Pancreas (tissue), 10 donors: ENCODE measurements at regions not wholly inside any gene's neighbourhood (a gene's known extent, or its start where the extent isn't known, plus 50 kb on each side); places are given as distances from the start of the nearest gene placed in this dataset.

Experiments used
- ATAC-seq, 4 donors: fragments of 200-7000 bp; cut with Tn5 transposase; one replicate each; pipeline versions ENCODE4 v1.8.0 to v1.9.1; 2020; ENCODE audit warnings: mild to moderate bottlenecking in 4 of 4, moderate library complexity in 4 of 4
- DNase-seq, 6 donors: peaks; one replicate each; pipeline ENCODE4 v3.0.0-alpha.2; 2020
- FAIRE-seq: peaks from 2 replicates; lab custom pipeline; 2012; peaks lifted over from hg19 to GRCh38; lab: Jason Lieb, UNC
- H3K27ac ChIP-seq, 4 donors: fragments of 200-600 bp; sonication (generic); 1 replicate in 3 of 4; 2 replicates in 1 of 4; pipeline versions ENCODE4 v1.5.0 to v1.8.0; 2020
- H3K27me3 ChIP-seq, 4 donors: fragments of 200-600 bp; one replicate each; pipeline ENCODE4 v1.8.0; 2021
- H3K36me3 ChIP-seq, 3 donors: fragments of 200-600 bp; sonication (generic) in 1 of 3; one replicate each; pipeline versions ENCODE4 v1.5.0 to v1.8.0; 2020 to 2021
- H3K4me1 ChIP-seq, 3 donors: fragments of 200-600 bp; one replicate each; pipeline ENCODE4 v1.8.0; 2021
- H3K4me3 ChIP-seq, 4 donors: fragments of 200-600 bp; sonication (generic) in 2 of 4; one replicate each; pipeline versions ENCODE4 v1.5.0 to v1.8.0; 2020 to 2021
- H3K9me3 ChIP-seq, 4 donors: fragments of 200-600 bp; one replicate each; pipeline ENCODE4 v1.8.0; 2021
- CTCF ChIP-seq, 4 donors: fragments of 200-600 bp; sonication (generic) in 3 of 4; IDR thresholded peaks; one replicate each; pipeline versions ENCODE4 v1.5.0 to v1.8.0; 2021; ENCODE audit warnings: antibody characterized with exemption in 4 of 4
- WGBS, 2 donors: extraction: QIAGEN DNeasy Blood & Tissue Kit; methylation state at CpG; one replicate each; pipeline ENCODE4 v1.1.7; 2013; 5-methylcytosine and 5-hydroxymethylcytosine counted together
- intact Hi-C, 3 donors: fragments of 100-400 bp; cut with DNase I; formaldehyde crosslinking; loops; one replicate each; pipeline versions ENCODE4 v1.11.1 to v1.14.2; 2022
- donor health status: healthy with polysubstance abuse.
- donor health status: DM: no; HTN: no; CAD: no; lungs with moderate emphysema.
- donor health status: DM: no; HTN: no; CAD: no.
- donor health status: control.
- donor health status: control.
- donor health status: Bipolar disorder and iron deficiency.
- donor health status: DM: yes; HTN: yes; CAD: no.
- donor health status: DM: no; HTN: no; CAD: no.
- donor health status: DM: no; HTN: no; CAD: no.
- donor health status: DM: yes; HTN: yes; CAD: no.

- H3K4me1 ChIP-seq: no peaks in the 10 kb centered on the region
- TF ChIP-seq CTCF (IDR thresholded peaks at IDR 0.05): no peak
- no peak overlapping the region for H3K4me3 ChIP-seq
- H3K27me3 ChIP-seq: no peaks in the 10 kb centered on the region
- no peak overlapping the region for H3K27ac ChIP-seq
- ATAC-seq: no peak
- H3K36me3 ChIP-seq: no peaks in the 10 kb centered on the region
- H3K9me3 ChIP-seq: no peaks in the 10 kb centered on the region
- no peak for DNase-seq
- 83 to 90% methylated on average over 5 of the region's 5 CpGs for WGBS, 2 donors
- intact Hi-C loops: no loop called here
- no peak for FAIRE-seq
Observed at GRCh38 chr22:40122792-40123191, 54.9 kb upstream of the TNRC6B start.

GRCh38 chr22:40123387-40123786, 54.3 kb upstream of the TNRC6B start:
- Histone ChIP-seq H3K9me3 (no peaks in the 10 kb centered on the region), H3K4me1 (no peaks in the 10 kb centered on the region), H3K36me3 (no peaks in the 10 kb centered on the region), H3K27me3 (no peaks in the 10 kb centered on the region), H3K27ac (no peak overlapping the region), H3K4me3 (no peak overlapping the region)
- TF ChIP-seq CTCF (IDR thresholded peaks at IDR 0.05): no peak
- 84 to 96% methylated on average over 3 of the region's 3 CpGs for WGBS, 2 donors
- ATAC-seq (no peak), FAIRE-seq (no peak), DNase-seq (no peak)
- intact Hi-C loops: no loop called here
